ENCODE measurements at regions not wholly inside any gene's neighbourhood (a gene's known extent, or its start where the extent isn't known, plus 50 kb on each side); places are given as distances from the start of the nearest gene placed in this dataset.

- TF ChIP-seq ZFP3 (CRISPR knock-in tag; IDR thresholded peaks at IDR 0.05) = no peak
- TF ChIP-seq CREB5 (CRISPR knock-in tag; IDR thresholded peaks at IDR 0.05; ENCODE audit: low read depth) = no peak
- no peak for TF ChIP-seq PATZ1 (CRISPR knock-in tag; IDR thresholded peaks at IDR 0.05; ENCODE audit: borderline replicate concordance)
These were observed 225.1 kb downstream of the SNRPN start for GRCh38 chr15:25179673-25180511.
